ENCODE measurements at regions not wholly inside any gene's neighbourhood (a gene's known extent, or its start where the extent isn't known, plus 50 kb on each side); places are given as distances from the start of the nearest gene placed in this dataset.
"Not testable (repeated sequence)": the region's sequence is repeated elsewhere in the genome, so short reads cannot be mapped to it uniquely, and the experiment has no call there.

GRCh38 chr13:23966691-23967615, 69.7 kb upstream of the C1QTNF9B start:
- Histone ChIP-seq H3K9me3 (ENCODE audit: insufficient read depth, low read depth, low read length) (no peaks in the 10 kb centered on the region), H3K9me2 (replicated peaks; ENCODE audit: low read depth, low read length) (no peaks in the 10 kb centered on the region), H3K4me3 (ENCODE audit: low read length, poor library complexity, severe bottlenecking) (peak overlapping the region; percentile 52), H2AFZ (ENCODE audit: low read length) (peak overlapping the region; percentile 80), H3K4me1 (ENCODE audit: insufficient read depth, low read length, poor library complexity, severe bottlenecking) (peaks cover 9% of the 10 kb centered on the region), H3F3A (ENCODE audit: low read depth) (no peaks in the 10 kb centered on the region), H4K20me1 (ENCODE audit: insufficient read depth, low read length, poor library complexity, severe bottlenecking) (no peaks in the 10 kb centered on the region), H3K36me3 (ENCODE audit: insufficient read depth, low read length) (no peaks in the 10 kb centered on the region), H3K27me3 (ENCODE audit: insufficient read depth, low read length, poor library complexity, severe bottlenecking) (no peaks in the 10 kb centered on the region), H3K9ac (ENCODE audit: low read depth, low read length, poor library complexity, severe bottlenecking) (peak overlapping the region; percentile 11), H3K79me2 (ENCODE audit: insufficient read depth, low read length) (no peaks in the 10 kb centered on the region), H3K4me2 (ENCODE audit: low read depth, low read length, poor library complexity, severe bottlenecking) (peak overlapping the region; percentile 62)
- TF ChIP-seq CTCF (conservative IDR thresholded peaks at IDR 0.05; ENCODE audit: low read length): no peak
- TF ChIP-seq EZH2phosphoT487 (IDR thresholded peaks at IDR 0.05; ENCODE audit: borderline replicate concordance): no peak

- H3K27me3 ChIP-seq (ENCODE audit: insufficient read depth, low read length, poor library complexity, severe bottlenecking); H3K36me3 ChIP-seq (ENCODE audit: insufficient read depth, low read length); H2AFZ ChIP-seq (ENCODE audit: low read length); H3K4me1 ChIP-seq (ENCODE audit: insufficient read depth, low read length, poor library complexity, severe bottlenecking); H3K4me2 ChIP-seq (ENCODE audit: low read depth, low read length, poor library complexity, severe bottlenecking); H4K20me1 ChIP-seq (ENCODE audit: insufficient read depth, low read length, poor library complexity, severe bottlenecking); H3K9ac ChIP-seq (ENCODE audit: low read depth, low read length, poor library complexity, severe bottlenecking); H3K4me3 ChIP-seq (ENCODE audit: low read length, poor library complexity, severe bottlenecking); H3K79me2 ChIP-seq (ENCODE audit: insufficient read depth, low read length); H3K9me2 ChIP-seq (replicated peaks; ENCODE audit: low read depth, low read length); H3K9me3 ChIP-seq (ENCODE audit: insufficient read depth, low read depth, low read length); H3F3A ChIP-seq (ENCODE audit: low read depth): not testable (repeated sequence)
Measured at GRCh38 chr13:23967792-23968191, 70.5 kb upstream of the C1QTNF9B start.

GRCh38 chr13:23969647-23970046, 72.3 kb upstream of the C1QTNF9B start:
- H3F3A ChIP-seq (ENCODE audit: low read depth): no peaks in the 10 kb centered on the region
- peaks cover 9% of the 10 kb centered on the region for H3K4me1 ChIP-seq (ENCODE audit: insufficient read depth, low read length, poor library complexity, severe bottlenecking)
- H3K9me3 ChIP-seq (ENCODE audit: insufficient read depth, low read depth, low read length): no peaks in the 10 kb centered on the region
- TF ChIP-seq EZH2phosphoT487 (IDR thresholded peaks at IDR 0.05; ENCODE audit: borderline replicate concordance): no peak
- TF ChIP-seq CTCF (conservative IDR thresholded peaks at IDR 0.05; ENCODE audit: low read length): no peak
- H3K4me3 ChIP-seq (ENCODE audit: low read length, poor library complexity, severe bottlenecking): no peak overlapping the region
- H2AFZ ChIP-seq (ENCODE audit: low read length): no peak overlapping the region
- H4K20me1 ChIP-seq (ENCODE audit: insufficient read depth, low read length, poor library complexity, severe bottlenecking): no peaks in the 10 kb centered on the region
- no peaks in the 10 kb centered on the region for H3K27me3 ChIP-seq (ENCODE audit: insufficient read depth, low read length, poor library complexity, severe bottlenecking)
- H3K36me3 ChIP-seq (ENCODE audit: insufficient read depth, low read length): no peaks in the 10 kb centered on the region
- no peak overlapping the region for H3K4me2 ChIP-seq (ENCODE audit: low read depth, low read length, poor library complexity, severe bottlenecking)
- no peak overlapping the region for H3K9ac ChIP-seq (ENCODE audit: low read depth, low read length, poor library complexity, severe bottlenecking)
- no peaks in the 10 kb centered on the region for H3K79me2 ChIP-seq (ENCODE audit: insufficient read depth, low read length)
- no peaks in the 10 kb centered on the region for H3K9me2 ChIP-seq (replicated peaks; ENCODE audit: low read depth, low read length)

Measured in Loucy (cell line).